Hematopoietic multipotent progenitor cell treated with erythropoietin and hydrocortisone succinate and interleukin-3 and kit ligand, for 4 days (in vitro differentiated cells): ENCODE measurements at regions not wholly inside any gene's neighbourhood (a gene's known extent, or its start where the extent isn't known, plus 50 kb on each side); places are given as distances from the start of the nearest gene placed in this dataset.

Source experiments
- DNase-seq: peaks from one replicate; pipeline ENCODE4 v3.0.0-alpha.2; 2015

- no peak for DNase-seq
Observed at GRCh38 chr1:88186911-88187310, 497.2 kb upstream of the PKN2 start.

- no peak for DNase-seq
Observed at GRCh38 chr1:88188038-88188437, 496.0 kb upstream of the PKN2 start.

GRCh38 chr1:88189525-88189924 is 494.5 kb upstream of the PKN2 start:
- DNase-seq = no peak

- DNase-seq = no peak
Observed at GRCh38 chr1:88191917-88192316, 492.2 kb upstream of the PKN2 start.

- DNase-seq = no peak
Observed at GRCh38 chr1:88194542-88194941, 489.5 kb upstream of the PKN2 start.

GRCh38 chr1:88200545-88200944 is 483.5 kb upstream of the PKN2 start:
- no peak for DNase-seq

GRCh38 chr1:88204111-88204510 is 480.0 kb upstream of the PKN2 start:
- DNase-seq = no peak

- no peak for DNase-seq
Observed at GRCh38 chr1:88204612-88205167, 479.4 kb upstream of the PKN2 start.

GRCh38 chr1:88208389-88208788 is 475.7 kb upstream of the PKN2 start:
- no peak for DNase-seq

GRCh38 chr1:88210103-88210787 is 473.8 kb upstream of the PKN2 start:
- no peak for DNase-seq

GRCh38 chr1:88216441-88216840 is 467.6 kb upstream of the PKN2 start:
- no peak for DNase-seq

- no peak for DNase-seq
Observed at GRCh38 chr1:88217386-88217785, 466.7 kb upstream of the PKN2 start.

- DNase-seq = no peak
Observed at GRCh38 chr1:88219521-88219920, 464.6 kb upstream of the PKN2 start.

- no peak for DNase-seq
Observed at GRCh38 chr1:88221411-88221810, 462.7 kb upstream of the PKN2 start.

GRCh38 chr1:88224906-88225305 is 459.2 kb upstream of the PKN2 start:
- DNase-seq = no peak

- no peak for DNase-seq
Observed at GRCh38 chr1:88228114-88228513, 456.0 kb upstream of the PKN2 start.

- no peak for DNase-seq
Observed at GRCh38 chr1:88230126-88230525, 453.9 kb upstream of the PKN2 start.

GRCh38 chr1:88237058-88237457 is 447.0 kb upstream of the PKN2 start:
- no peak for DNase-seq

GRCh38 chr1:88239205-88239604 is 444.9 kb upstream of the PKN2 start:
- DNase-seq = no peak

GRCh38 chr1:88247666-88248065 is 436.4 kb upstream of the PKN2 start:
- DNase-seq = no peak

- no peak for DNase-seq
Observed at GRCh38 chr1:88250915-88251314, 433.2 kb upstream of the PKN2 start.

GRCh38 chr1:88252745-88253144 is 431.3 kb upstream of the PKN2 start:
- DNase-seq = no peak

GRCh38 chr1:88265606-88266005 is 418.5 kb upstream of the PKN2 start:
- DNase-seq = no peak

- no peak for DNase-seq
Observed at GRCh38 chr1:88266051-88266450, 418.0 kb upstream of the PKN2 start.

- no peak for DNase-seq
Observed at GRCh38 chr1:88272216-88272615, 411.9 kb upstream of the PKN2 start.
